Fibroblast of peridontal ligament (primary cell): ENCODE measurements at regions not wholly inside any gene's neighbourhood (a gene's known extent, or its start where the extent isn't known, plus 50 kb on each side); places are given as distances from the start of the nearest gene placed in this dataset.

Experiments used
- DNase-seq: peaks from one replicate; pipeline ENCODE4 v3.0.0-alpha.2; 2010; ENCODE audit errors: extremely low read depth

DNA sequence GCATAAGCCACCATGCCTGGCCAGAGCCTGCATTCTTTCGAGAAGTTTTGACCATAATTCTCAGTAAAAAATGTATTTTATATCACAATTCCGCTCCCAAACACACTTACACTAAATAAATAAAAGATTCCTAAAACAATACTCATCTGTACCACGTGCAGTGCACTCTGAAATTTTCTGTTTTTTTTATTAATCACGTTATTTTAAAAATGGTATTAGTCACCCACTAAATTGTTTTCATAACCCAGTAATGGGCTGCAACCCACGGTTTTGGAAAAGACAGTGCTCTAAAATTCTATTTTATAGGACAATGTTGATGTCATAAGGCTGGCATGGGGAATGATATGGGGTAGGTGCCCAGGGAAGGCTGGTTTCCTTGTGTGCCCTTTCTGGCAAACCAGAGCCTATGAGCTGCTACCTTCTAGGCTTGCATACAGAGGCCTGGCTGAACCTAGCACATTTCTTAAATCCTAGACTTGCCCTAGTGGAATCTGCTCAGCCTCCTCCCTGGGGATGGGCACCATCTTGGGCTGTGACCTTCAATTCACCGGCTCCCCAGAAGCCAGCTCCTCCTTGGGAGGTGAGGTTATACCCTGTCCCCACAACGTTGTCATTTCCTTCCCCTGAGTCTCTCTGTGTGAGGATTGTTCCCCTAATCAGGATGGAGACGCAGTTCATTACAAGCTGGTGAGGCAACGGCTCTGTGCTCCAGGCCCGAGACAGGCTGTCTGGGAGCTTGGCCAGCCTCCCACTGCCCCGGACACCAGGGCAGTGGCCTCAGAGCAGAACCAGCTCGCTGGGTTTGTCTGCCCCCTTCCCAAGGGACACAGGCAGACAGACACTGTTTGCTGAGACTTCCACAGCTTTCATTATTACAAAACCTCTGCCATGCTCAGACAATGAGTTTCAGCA lies 116.5 kb upstream of the NAV2 start:
- DNase-seq = peak; percentile 91

GRCh38 chr11:19595499-19595839 lies 117.2 kb upstream of the NAV2 start:
- DNase-seq = no peak

DNA sequence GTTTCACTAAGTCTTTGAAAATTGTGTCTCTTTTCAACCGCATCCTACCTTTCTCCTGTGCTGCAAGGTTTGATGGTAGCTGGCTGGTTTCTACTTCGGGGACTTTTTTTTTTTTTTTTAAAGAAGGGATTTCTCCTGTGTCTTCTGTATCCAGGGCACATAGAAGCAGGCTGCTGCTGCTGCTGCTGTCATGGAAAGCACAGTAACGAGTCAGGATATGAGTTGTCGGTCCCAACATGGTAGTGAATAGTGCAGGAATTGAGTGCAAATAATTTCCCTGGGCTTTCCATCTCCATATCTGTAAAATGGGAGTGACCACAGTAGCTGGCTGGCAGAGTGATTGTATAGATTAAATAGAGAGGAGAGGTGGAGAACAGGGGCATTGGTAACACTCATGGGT lies 118.3 kb upstream of the NAV2 start:
- DNase-seq = no peak

DNA sequence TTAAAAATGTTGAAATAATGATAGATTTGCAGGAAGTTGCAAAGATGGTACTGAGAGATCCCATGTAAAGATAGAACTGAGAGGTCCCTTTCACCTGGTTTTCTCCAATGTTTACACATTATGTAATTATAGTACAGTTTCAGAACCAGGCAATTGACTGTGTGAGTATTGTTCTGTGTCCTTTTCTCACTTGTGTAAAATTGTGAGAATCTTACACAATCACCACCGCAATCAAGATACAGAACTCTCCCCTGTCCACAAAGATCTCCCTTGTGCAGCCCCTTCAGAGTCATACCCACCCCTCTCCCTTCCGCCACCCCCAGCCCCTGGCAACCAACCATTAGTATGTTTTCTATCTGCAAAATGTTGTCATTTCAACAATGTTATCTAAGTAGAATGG lies 119.8 kb upstream of the NAV2 start:
- no peak for DNase-seq

GRCh38 chr11:19589567-19590260 lies 122.9 kb upstream of the NAV2 start:
- no peak for DNase-seq

GRCh38 chr11:19587979-19588378 lies 124.7 kb upstream of the NAV2 start:
- DNase-seq = no peak

GRCh38 chr11:19580646-19581045 lies 132.0 kb upstream of the NAV2 start:
- no peak for DNase-seq

- no peak for DNase-seq
Measured at GRCh38 chr11:19579957-19580356, 132.7 kb upstream of the NAV2 start.

GRCh38 chr11:19578871-19579270 lies 133.8 kb upstream of the NAV2 start:
- DNase-seq = no peak

- peak; percentile 85 for DNase-seq
Measured at GRCh38 chr11:19577976-19578619, 134.5 kb upstream of the NAV2 start.

DNA sequence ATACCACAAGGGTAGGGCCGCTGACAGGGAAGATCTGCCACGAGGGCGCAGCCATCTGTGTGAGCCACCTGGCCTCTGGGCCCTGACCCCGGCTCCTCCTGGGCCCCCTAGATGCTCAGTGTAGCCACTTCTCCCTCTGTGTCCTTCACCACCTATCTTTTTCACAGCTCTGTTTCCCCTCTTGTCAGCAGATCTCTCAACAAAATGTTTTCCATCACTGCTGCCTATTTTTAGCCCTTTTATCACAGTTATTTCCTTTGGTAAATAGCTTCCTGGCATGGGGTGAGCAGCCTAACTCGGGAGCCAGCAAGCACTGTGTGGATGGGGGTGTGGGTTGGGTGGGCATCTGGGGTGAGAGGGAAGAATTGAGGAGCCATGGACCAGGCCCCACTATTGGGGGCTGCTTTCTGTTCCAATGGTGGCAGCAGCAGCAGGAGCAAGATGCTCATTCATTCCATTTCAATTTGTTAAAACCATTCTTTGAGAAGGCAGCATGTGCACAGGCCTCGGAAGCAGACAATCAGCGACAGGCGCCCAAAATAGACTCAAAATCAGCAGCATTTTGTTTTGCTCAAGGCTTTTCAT lies 135.2 kb upstream of the NAV2 start:
- peak; percentile 18 for DNase-seq

GRCh38 chr11:19576903-19577302 lies 135.7 kb upstream of the NAV2 start:
- no peak for DNase-seq

DNA sequence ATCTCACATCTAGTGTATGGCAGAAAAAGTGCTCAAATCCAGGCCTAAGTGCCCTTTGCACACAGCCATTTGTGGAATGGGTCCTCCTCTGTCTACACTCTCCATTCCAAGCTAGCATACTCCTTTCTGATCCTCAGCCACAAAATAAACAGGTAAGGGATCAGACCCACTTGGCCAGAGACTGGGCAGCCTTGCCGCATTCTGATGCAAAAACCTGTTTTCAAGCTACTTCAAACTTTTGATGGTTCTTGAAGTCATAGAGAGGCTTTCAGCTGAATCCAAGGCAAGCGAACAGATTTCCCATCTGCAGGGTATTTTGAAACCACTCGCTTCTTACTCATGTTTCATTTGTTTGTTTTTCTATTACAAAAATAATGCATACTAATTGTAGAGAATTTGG lies 136.6 kb upstream of the NAV2 start:
- peak; percentile 24 for DNase-seq

DNA sequence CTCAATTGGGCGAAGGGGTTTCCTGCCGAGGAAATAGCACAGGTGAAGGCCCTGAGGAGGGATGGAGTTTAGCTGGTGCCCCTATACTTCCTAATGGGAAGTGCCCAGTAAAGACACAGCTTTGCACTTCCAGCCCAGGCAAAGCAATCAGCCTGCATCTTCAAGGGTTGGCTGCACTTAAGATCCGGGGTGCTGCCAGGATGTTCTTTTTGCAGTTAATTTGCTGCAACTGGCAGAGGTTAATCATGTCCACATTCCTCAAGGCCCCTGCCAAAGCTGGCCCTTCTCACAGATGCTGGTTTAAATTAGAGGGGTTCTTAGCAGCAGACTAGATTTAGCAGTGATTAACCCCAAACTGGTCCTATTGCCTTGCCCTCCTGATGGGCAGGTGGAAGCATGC lies 137.7 kb upstream of the NAV2 start:
- DNase-seq = peak; percentile 35

GRCh38 chr11:19573666-19574065 lies 139.0 kb upstream of the NAV2 start:
- DNase-seq = no peak

DNA sequence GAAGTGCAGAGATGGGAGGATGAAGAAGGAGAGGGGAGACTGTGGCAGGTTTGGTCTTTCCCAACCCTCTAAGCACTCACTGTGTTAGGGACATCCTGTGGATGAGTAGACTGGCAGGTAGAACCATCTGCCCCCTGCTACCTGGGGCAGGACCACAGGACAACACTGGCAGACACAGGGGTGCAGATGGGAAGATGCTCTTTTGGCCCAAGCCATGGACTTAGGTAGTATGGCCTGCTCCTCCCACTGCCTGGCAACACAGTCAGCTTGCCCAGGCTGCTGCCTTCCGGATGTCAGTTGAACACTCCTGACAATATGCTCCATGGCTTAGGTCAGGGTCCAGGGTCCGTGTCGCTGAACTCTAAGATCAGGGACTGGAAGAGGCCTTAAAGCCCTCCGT lies 140.7 kb upstream of the NAV2 start:
- DNase-seq = no peak

GRCh38 chr11:19570889-19571288 lies 141.7 kb upstream of the NAV2 start:
- DNase-seq = no peak

- DNase-seq = no peak
Measured at GRCh38 chr11:19567996-19568395, 144.6 kb upstream of the NAV2 start.

DNA sequence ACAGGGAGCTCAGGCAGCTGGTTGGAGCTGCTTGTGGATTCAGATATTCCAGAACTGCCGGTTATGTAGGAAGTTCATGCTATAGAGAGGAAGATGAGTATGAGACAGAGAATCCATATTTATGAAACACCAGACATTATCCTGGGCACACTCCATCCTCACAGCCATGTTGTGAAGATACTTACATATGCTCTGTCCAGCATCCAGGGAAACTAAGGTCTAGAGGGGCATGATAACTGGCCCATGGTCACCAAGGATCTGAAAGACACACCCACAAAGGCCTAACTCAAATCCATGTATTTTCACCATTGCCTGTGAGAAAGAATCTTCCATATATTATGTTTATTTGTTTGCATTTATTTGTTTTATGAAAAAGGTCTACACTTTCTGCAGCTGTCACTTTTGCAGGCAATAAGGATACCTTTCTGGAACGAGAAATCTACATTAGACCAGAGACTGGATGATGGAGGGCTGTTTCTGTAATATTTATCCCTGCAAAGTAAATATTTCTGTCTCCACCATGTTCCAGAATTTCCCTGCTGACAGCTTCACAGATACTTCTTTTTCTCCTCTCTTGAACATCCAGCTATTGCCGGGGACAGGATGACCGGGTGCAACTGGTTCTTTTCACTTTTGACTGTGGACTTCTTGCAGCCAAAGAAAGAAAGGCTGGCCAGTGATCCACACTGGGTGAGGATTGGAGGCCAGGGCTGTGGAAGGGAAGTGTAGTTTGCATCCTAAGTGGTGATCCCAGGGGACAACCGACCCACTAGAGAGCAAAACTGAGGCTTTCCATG lies 145.9 kb upstream of the NAV2 start:
- no peak for DNase-seq

GRCh38 chr11:19565639-19566038 lies 147.0 kb upstream of the NAV2 start:
- no peak for DNase-seq

DNA sequence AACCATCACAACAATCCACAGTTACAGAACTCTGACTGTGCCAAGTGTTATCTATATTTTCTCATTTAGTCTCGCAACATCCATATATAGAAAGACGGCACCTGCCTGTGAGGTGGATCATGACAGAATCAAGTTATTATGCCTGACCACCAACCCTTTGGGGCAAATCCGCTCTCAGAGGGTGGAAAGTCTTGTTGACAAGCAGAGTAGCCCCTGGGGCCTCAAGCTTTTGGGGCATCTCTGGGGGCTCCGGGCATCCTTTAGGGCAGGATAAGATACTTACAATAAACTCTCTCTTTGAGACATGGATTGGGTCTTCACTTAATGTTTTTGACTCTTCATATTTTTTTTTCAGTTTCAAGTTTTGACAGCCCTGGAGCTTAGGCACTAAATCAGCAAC lies 150.5 kb upstream of the NAV2 start:
- no peak for DNase-seq

- DNase-seq = no peak
Measured at GRCh38 chr11:19561011-19561410, 151.6 kb upstream of the NAV2 start.
